ENCODE measurements at regions not wholly inside any gene's neighbourhood (a gene's known extent, or its start where the extent isn't known, plus 50 kb on each side); places are given as distances from the start of the nearest gene placed in this dataset.

DNA sequence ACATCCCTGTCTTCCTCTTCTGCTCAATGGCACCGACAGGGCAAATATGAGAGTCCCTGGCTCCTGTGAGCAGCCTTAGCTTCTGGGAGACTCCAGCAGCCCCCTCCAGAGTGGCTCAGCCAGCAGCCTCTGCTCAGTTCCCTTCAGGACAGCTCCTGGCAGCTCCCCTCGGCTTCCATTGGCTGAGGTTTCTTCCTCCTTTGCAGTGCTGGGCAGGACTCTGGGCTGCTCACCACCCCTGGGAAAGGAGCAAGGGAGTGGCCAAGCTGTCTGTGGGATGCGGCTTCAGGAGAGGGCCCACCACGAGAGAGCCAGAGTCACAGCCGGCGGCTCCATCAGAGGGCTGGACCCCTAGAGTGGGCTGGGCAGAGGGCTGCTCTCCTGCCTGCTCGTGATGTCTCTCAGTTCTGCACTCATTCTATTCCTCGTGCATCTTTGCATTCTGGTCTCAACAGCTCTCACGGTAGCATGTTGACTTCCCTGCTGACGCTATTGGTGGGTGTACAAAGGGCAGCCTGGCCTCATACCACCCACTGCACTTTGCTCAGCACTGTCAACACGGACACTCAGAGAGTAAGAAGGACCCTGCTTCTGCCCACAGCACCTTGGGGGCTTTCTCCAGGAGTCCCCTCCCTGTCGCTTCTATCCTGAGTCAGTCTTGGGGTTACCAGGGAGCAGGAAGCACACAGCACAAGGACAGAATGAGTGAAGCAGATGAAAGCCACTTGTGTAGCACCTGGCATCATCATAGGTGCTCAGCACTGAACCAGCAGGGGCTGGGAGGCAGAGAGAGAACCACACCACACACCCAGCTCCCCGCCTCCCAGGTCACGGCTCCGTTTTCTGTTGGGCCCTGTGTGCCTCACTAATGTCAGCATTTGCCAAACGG, 80.9 kb upstream of the ALDH1B1 start:
- TF ChIP-seq, protein P1, sequence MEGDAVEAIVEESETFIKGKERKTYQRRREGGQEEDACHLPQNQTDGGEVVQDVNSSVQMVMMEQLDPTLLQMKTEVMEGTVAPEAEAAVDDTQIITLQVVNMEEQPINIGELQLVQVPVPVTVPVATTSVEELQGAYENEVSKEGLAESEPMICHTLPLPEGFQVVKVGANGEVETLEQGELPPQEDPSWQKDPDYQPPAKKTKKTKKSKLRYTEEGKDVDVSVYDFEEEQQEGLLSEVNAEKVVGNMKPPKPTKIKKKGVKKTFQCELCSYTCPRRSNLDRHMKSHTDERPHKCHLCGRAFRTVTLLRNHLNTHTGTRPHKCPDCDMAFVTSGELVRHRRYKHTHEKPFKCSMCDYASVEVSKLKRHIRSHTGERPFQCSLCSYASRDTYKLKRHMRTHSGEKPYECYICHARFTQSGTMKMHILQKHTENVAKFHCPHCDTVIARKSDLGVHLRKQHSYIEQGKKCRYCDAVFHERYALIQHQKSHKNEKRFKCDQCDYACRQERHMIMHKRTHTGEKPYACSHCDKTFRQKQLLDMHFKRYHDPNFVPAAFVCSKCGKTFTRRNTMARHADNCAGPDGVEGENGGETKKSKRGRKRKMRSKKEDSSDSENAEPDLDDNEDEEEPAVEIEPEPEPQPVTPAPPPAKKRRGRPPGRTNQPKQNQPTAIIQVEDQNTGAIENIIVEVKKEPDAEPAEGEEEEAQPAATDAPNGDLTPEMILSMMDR (IDR thresholded peaks at IDR 0.05), result no peak
- no peak for TF ChIP-seq POLR2AphosphoS5 (IDR thresholded peaks at IDR 0.05; ENCODE audit: low read depth, low read length)
